Gastroesophageal sphincter (tissue), 3 donors: ENCODE measurements at regions not wholly inside any gene's neighbourhood (a gene's known extent, or its start where the extent isn't known, plus 50 kb on each side); places are given as distances from the start of the nearest gene placed in this dataset.

ENCODE experiments used
- CTCF ChIP-seq, 4 experiments: fragments of 200-600 bp in 2 of 4; fragments of 450-650 bp in 2 of 4; sonication (generic) in 1 of 4; IDR thresholded peaks; one replicate each; pipeline ENCODE4 v1.5.1; 2017 to 2019; ENCODE audit warnings: antibody characterized with exemption in 4 of 4, mild to moderate bottlenecking in 2 of 4, moderate library complexity in 2 of 4
- POLR2A ChIP-seq, 2 donors: fragments of 450-650 bp; IDR thresholded peaks; one replicate each; pipeline ENCODE4 v1.6.1; 2017; ENCODE audit warnings: antibody characterized with exemption in 2 of 2, mild to moderate bottlenecking in 2 of 2, moderate library complexity in 1 of 2

- TF ChIP-seq CTCF (IDR thresholded peaks at IDR 0.05) = no peak
- no peak for TF ChIP-seq POLR2A (IDR thresholded peaks at IDR 0.05)
Measured at GRCh38 chr16:87252269-87252970, 64.8 kb downstream of the C16orf95 start.
